ENCODE measurements at regions not wholly inside any gene's neighbourhood (a gene's known extent, or its start where the extent isn't known, plus 50 kb on each side); places are given as distances from the start of the nearest gene placed in this dataset.

GRCh38 chr14:97312910-97313309 lies 515.7 kb downstream of the VRK1 start:
- DNase-seq = no peak

GRCh38 chr14:97315790-97316189 lies 518.6 kb downstream of the VRK1 start:
- DNase-seq = no peak

GRCh38 chr14:97318380-97318779 lies 521.2 kb downstream of the VRK1 start:
- no peak for DNase-seq

GRCh38 chr14:97319691-97320090 lies 522.5 kb downstream of the VRK1 start:
- DNase-seq = no peak

GRCh38 chr14:97328743-97329142 lies 531.6 kb downstream of the VRK1 start:
- no peak for DNase-seq

GRCh38 chr14:97329701-97330100 lies 532.5 kb downstream of the VRK1 start:
- DNase-seq = peak; percentile 35

- no peak for DNase-seq
Measured at GRCh38 chr14:97331058-97331457, 533.9 kb downstream of the VRK1 start.

GRCh38 chr14:97331526-97331925 lies 534.3 kb downstream of the VRK1 start:
- no peak for DNase-seq

GRCh38 chr14:97336179-97336578 lies 539.0 kb downstream of the VRK1 start:
- DNase-seq = no peak

- no peak for DNase-seq
Measured at GRCh38 chr14:97336816-97337215, 539.6 kb downstream of the VRK1 start.

- no peak for DNase-seq
Measured at GRCh38 chr14:97337267-97337666, 540.1 kb downstream of the VRK1 start.

- DNase-seq = no peak
Measured at GRCh38 chr14:97337670-97338069, 540.5 kb downstream of the VRK1 start.

GRCh38 chr14:97344666-97345065 lies 547.5 kb downstream of the VRK1 start:
- DNase-seq = no peak

GRCh38 chr14:97346675-97347074 lies 549.5 kb downstream of the VRK1 start:
- DNase-seq = no peak

- no peak for DNase-seq
Measured at GRCh38 chr14:97349463-97349862, 552.3 kb downstream of the VRK1 start.

- no peak for DNase-seq
Measured at GRCh38 chr14:97349946-97350345, 552.8 kb downstream of the VRK1 start.

GRCh38 chr14:97350415-97350814 lies 553.2 kb downstream of the VRK1 start:
- DNase-seq = no peak

- DNase-seq = no peak
Measured at GRCh38 chr14:97350894-97351731, 553.9 kb downstream of the VRK1 start.

- DNase-seq = no peak
Measured at GRCh38 chr14:97353102-97353501, 555.9 kb downstream of the VRK1 start.

GRCh38 chr14:97354119-97354722 lies 557.0 kb downstream of the VRK1 start:
- DNase-seq = no peak

- no peak for DNase-seq
Measured at GRCh38 chr14:97359341-97359740, 562.2 kb downstream of the VRK1 start.

GRCh38 chr14:97361181-97361580 lies 564.0 kb downstream of the VRK1 start:
- DNase-seq = no peak

GRCh38 chr14:97361958-97362357 lies 564.8 kb downstream of the VRK1 start:
- no peak for DNase-seq

GRCh38 chr14:97366400-97366799 lies 569.2 kb downstream of the VRK1 start:
- no peak for DNase-seq

GRCh38 chr14:97367278-97367677 lies 570.1 kb downstream of the VRK1 start:
- no peak for DNase-seq
